WTC11 (cell line): ENCODE measurements at regions not wholly inside any gene's neighbourhood (a gene's known extent, or its start where the extent isn't known, plus 50 kb on each side); places are given as distances from the start of the nearest gene placed in this dataset.

Experiments
- ATAC-seq: fragments of 200-7000 bp; cut with Tn5 transposase; 2 replicates; pipeline ENCODE4 v1.10.0; 2021; ENCODE audit warnings: mild to moderate bottlenecking, moderate library complexity
- CTCF ChIA-PET: fragments of 300-600 bp; sonication (Branson Sonifier 250); formaldehyde crosslinking; loops from one replicate; lab custom pipeline; 2021; ENCODE audit warnings: antibody characterized with exemption; lab: Charles Lee
- POLR2A ChIA-PET: fragments of 350-600 bp; sonication (Branson Sonifier 250); formaldehyde crosslinking; loops from one replicate; lab custom pipeline; 2021; ENCODE audit warnings: antibody characterized with exemption; lab: Charles Lee
- DNase-seq: peaks from one replicate; pipeline ENCODE4 v3.0.0; 2021; ENCODE audit warnings: low spot score
- H3K27ac Mint-ChIP-seq: 2 replicates; pipeline ENCODE4 v1.8.0; 2021; ENCODE audit warnings: mixed read lengths
- H3K27me3 Mint-ChIP-seq: 2 replicates; pipeline ENCODE4 v1.8.0; 2021; ENCODE audit warnings: low read depth, mild to moderate bottlenecking, moderate library complexity, mixed read lengths
- H3K36me3 Mint-ChIP-seq: 2 replicates; pipeline ENCODE4 v1.8.0; 2021; ENCODE audit warnings: mixed read lengths
- H3K4me1 Mint-ChIP-seq: 2 replicates; pipeline ENCODE4 v1.8.0; 2022; ENCODE audit warnings: mixed read lengths
- H3K4me3 Mint-ChIP-seq: 2 replicates; pipeline ENCODE4 v1.8.0; 2021; ENCODE audit warnings: mild to moderate bottlenecking, moderate library complexity, mixed read lengths
- H3K9me3 Mint-ChIP-seq: 2 replicates; pipeline ENCODE4 v1.8.0; 2021; ENCODE audit warnings: mixed read lengths
- ARID4B ChIP-seq: sonication (generic); formaldehyde crosslinking; IDR thresholded peaks from 2 replicates; pipeline ENCODE4 v1.8.0; 2023; ENCODE audit warnings: missing genetic modification reagents, mild to moderate bottlenecking, borderline replicate concordance
- ATF1 ChIP-seq: sonication (generic); formaldehyde crosslinking; IDR thresholded peaks from 2 replicates; pipeline ENCODE4 v1.8.1; 2023; ENCODE audit warnings: mild to moderate bottlenecking, moderate library complexity, missing genetic modification reagents
- ATF3 ChIP-seq: sonication (generic); formaldehyde crosslinking; conservative IDR thresholded peaks from 2 replicates; pipeline ENCODE4 v1.8.1; 2022; ENCODE audit warnings: mild to moderate bottlenecking, missing genetic modification reagents
- E2F1 ChIP-seq: sonication (generic); formaldehyde crosslinking; IDR thresholded peaks from 2 replicates; pipeline ENCODE4 v1.8.0; 2022; ENCODE audit warnings: mild to moderate bottlenecking, missing genetic modification reagents
- ELF4 ChIP-seq: sonication (generic); formaldehyde crosslinking; IDR thresholded peaks from 2 replicates; pipeline ENCODE4 v1.8.1; 2022; ENCODE audit warnings: low read depth, mild to moderate bottlenecking, moderate library complexity, missing genetic modification reagents
- FOXK1 ChIP-seq: sonication (generic); formaldehyde crosslinking; IDR thresholded peaks from 2 replicates; pipeline ENCODE4 v1.8.0; 2022; ENCODE audit warnings: mild to moderate bottlenecking, moderate library complexity, missing genetic modification reagents
- HMGXB4 ChIP-seq: sonication (generic); formaldehyde crosslinking; IDR thresholded peaks from 2 replicates; pipeline ENCODE4 v1.8.1; 2023; ENCODE audit warnings: mild to moderate bottlenecking, moderate library complexity, missing genetic modification reagents
- JAZF1 ChIP-seq: fragments of 250-450 bp; sonication (Bioruptor Pico); IDR thresholded peaks from 2 replicates; pipeline ENCODE4 v1.9.0; 2021; ENCODE audit warnings: moderate library complexity, mild to moderate bottlenecking, inconsistent platforms
- JUN ChIP-seq: sonication (generic); formaldehyde crosslinking; IDR thresholded peaks from 2 replicates; pipeline ENCODE4 v1.8.0; 2023; ENCODE audit warnings: mild to moderate bottlenecking, missing genetic modification reagents
- OVOL2 ChIP-seq: fragments of 250-450 bp; sonication (Bioruptor Pico); IDR thresholded peaks from 2 replicates; pipeline ENCODE4 v1.9.0; 2021; ENCODE audit warnings: mild to moderate bottlenecking, borderline replicate concordance
- PREB ChIP-seq: sonication (generic); formaldehyde crosslinking; IDR thresholded peaks from 2 replicates; pipeline ENCODE4 v1.8.1; 2022; ENCODE audit warnings: mild to moderate bottlenecking, missing genetic modification reagents, moderate library complexity, borderline replicate concordance
- RELA ChIP-seq: sonication (generic); formaldehyde crosslinking; IDR thresholded peaks from 2 replicates; pipeline ENCODE4 v1.8.1; 2022; ENCODE audit warnings: missing genetic modification reagents, mild to moderate bottlenecking, borderline replicate concordance
- TCF7 ChIP-seq: sonication (generic); formaldehyde crosslinking; IDR thresholded peaks from 2 replicates; pipeline ENCODE4 v1.8.0; 2022; ENCODE audit warnings: mild to moderate bottlenecking, low read depth, missing genetic modification reagents, moderate library complexity
- TEAD1 ChIP-seq: sonication (generic); formaldehyde crosslinking; IDR thresholded peaks from 2 replicates; pipeline ENCODE4 v1.8.0; 2022; ENCODE audit warnings: mild to moderate bottlenecking, missing genetic modification reagents
- ZNF396 ChIP-seq: fragments of 250-450 bp; sonication (Bioruptor Pico); IDR thresholded peaks from 2 replicates; pipeline ENCODE4 v1.8.0; 2021; ENCODE audit warnings: mild to moderate bottlenecking, moderate library complexity, borderline replicate concordance
- ZNF423 ChIP-seq: fragments of 250-450 bp; sonication (Bioruptor Pico); IDR thresholded peaks from 2 replicates; pipeline ENCODE4 v2.1.2; 2022; ENCODE audit warnings: mild to moderate bottlenecking, moderate library complexity
- TF ChIP-seq, protein P1 (sequence below): fragments of 250-450 bp; sonication (Bioruptor Pico); IDR thresholded peaks from 2 replicates; pipeline ENCODE4 v1.9.0; 2021; ENCODE audit warnings: moderate library complexity, mild to moderate bottlenecking, inconsistent platforms, borderline replicate concordance
- TF ChIP-seq, protein P2 (sequence below): fragments of 250-450 bp; sonication (Bioruptor Pico); IDR thresholded peaks from 2 replicates; pipeline ENCODE4 v2.1.2; 2022; ENCODE audit warnings: mild to moderate bottlenecking, moderate library complexity
- TF ChIP-seq, protein P3 (sequence below): sonication (generic); formaldehyde crosslinking; IDR thresholded peaks from 2 replicates; pipeline ENCODE4 v1.8.1; 2022; ENCODE audit warnings: mild to moderate bottlenecking, moderate library complexity, missing genetic modification reagents
- TF ChIP-seq, protein P4 (sequence below): fragments of 250-450 bp; sonication (Bioruptor Pico); conservative IDR thresholded peaks from 2 replicates; pipeline ENCODE4 v1.9.0; 2021; ENCODE audit warnings: mild to moderate bottlenecking

- no peak for ATAC-seq
- DNase-seq: no peak
- TF ChIP-seq JAZF1 (CRISPR knock-in tag) (no peak), ZNF396 (CRISPR knock-in tag) (no peak), OVOL2 (no peak), HMGXB4 (CRISPR knock-in tag) (no peak), JUN (no peak), ARID4B (CRISPR knock-in tag) (no peak), ELF4 (CRISPR knock-in tag) (no peak), TCF7 (CRISPR knock-in tag) (no peak), ATF1 (CRISPR knock-in tag) (no peak), FOXK1 (CRISPR knock-in tag) (no peak), ZNF423 (no peak), ATF3 (no peak), E2F1 (CRISPR knock-in tag) (no peak)
- TF ChIP-seq, protein P1, sequence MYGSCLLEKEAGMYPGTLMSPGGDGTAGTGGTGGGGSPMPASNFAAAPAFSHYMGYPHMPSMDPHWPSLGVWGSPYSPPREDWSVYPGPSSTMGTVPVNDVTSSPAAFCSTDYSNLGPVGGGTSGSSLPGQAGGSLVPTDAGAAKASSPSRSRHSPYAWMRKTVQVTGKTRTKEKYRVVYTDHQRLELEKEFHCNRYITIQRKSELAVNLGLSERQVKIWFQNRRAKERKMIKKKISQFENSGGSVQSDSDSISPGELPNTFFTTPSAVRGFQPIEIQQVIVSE (CRISPR knock-in tag): no peak
- TF ChIP-seq, all 79 proteins: peak for 0
- H3K9me3 Mint-ChIP-seq: peaks cover 5% of the 10 kb centered on the region; the same call in 1 of the 2 replicates
- no peaks in the 10 kb centered on the region for H3K36me3 Mint-ChIP-seq
- no peak overlapping the region for H3K4me3 Mint-ChIP-seq
- no peaks in the 10 kb centered on the region for H3K27me3 Mint-ChIP-seq
- H3K27ac Mint-ChIP-seq: no peak overlapping the region
- H3K4me1 Mint-ChIP-seq: no peaks in the 10 kb centered on the region
- POLR2A ChIA-PET: no interaction called here
- CTCF ChIA-PET: interaction anchor here (1.7 kb wide), 1 partner anchor 38 kb away, joined by 3 read pairs; no protein-coding TSS in a partner anchor
Observed at GRCh38 chr5:103620851-103621547, 58.4 kb upstream of the NUDT12 start.

GRCh38 chr5:103617913-103618312 lies 55.3 kb upstream of the NUDT12 start:
- H3K27me3 Mint-ChIP-seq: no peaks in the 10 kb centered on the region
- H3K27ac Mint-ChIP-seq: no peak overlapping the region
- peaks cover 13% of the 10 kb centered on the region for H3K4me1 Mint-ChIP-seq
- no peak overlapping the region for H3K4me3 Mint-ChIP-seq
- ChIA-PET CTCF (no interaction called here), POLR2A (no interaction called here)
- no peaks in the 10 kb centered on the region for H3K36me3 Mint-ChIP-seq
- TF ChIP-seq OVOL2 (no peak), TEAD1 (CRISPR knock-in tag) (no peak), RELA (no peak), PREB (no peak)
- TF ChIP-seq, protein P2, sequence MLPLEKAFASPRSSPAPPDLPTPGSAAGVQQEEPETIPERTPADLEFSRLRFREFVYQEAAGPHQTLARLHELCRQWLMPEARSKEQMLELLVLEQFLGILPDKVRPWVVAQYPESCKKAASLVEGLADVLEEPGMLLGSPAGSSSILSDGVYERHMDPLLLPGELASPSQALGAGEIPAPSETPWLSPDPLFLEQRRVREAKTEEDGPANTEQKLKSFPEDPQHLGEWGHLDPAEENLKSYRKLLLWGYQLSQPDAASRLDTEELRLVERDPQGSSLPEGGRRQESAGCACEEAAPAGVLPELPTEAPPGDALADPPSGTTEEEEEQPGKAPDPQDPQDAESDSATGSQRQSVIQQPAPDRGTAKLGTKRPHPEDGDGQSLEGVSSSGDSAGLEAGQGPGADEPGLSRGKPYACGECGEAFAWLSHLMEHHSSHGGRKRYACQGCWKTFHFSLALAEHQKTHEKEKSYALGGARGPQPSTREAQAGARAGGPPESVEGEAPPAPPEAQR (CRISPR knock-in tag): no peak
- TF ChIP-seq, protein P3, sequence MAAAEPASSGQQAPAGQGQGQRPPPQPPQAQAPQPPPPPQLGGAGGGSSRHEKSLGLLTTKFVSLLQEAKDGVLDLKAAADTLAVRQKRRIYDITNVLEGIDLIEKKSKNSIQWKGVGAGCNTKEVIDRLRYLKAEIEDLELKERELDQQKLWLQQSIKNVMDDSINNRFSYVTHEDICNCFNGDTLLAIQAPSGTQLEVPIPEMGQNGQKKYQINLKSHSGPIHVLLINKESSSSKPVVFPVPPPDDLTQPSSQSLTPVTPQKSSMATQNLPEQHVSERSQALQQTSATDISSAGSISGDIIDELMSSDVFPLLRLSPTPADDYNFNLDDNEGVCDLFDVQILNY (CRISPR knock-in tag): no peak
- TF ChIP-seq, protein P4, sequence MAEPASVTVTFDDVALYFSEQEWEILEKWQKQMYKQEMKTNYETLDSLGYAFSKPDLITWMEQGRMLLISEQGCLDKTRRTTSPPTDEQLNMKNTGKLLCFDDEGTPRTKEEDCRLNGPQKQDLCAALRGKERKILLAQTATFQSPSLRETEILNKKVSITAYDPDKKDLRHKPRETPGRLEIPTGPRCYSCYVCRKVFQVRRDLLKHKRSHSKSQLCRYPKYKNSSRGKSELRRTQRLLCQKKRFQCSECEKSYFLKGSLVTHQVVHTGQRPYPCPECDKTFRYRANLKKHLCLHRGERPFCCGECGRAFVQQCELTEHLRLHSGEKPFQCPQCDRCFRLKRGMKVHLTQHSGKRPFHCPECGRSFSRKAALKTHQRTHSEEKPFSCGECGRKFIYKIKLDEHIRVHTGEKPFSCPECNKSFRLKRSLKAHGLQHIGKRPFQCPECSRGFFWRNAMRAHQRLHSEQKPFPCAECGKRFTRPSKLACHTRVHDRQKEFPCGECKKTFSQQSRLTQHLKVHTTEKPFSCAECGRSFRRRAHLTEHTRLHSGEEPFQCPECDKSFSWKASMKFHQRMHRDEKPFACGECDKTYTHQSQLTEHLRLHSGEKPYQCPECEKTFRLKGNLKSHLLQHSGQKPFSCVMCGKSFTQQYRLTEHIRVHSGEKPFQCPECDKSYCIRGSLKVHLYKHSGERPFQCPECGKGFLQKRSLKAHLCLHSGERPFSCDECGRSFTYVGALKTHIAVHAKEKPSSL (CRISPR knock-in tag): no peak
- no peaks in the 10 kb centered on the region for H3K9me3 Mint-ChIP-seq
- DNase-seq (no peak), ATAC-seq (no peak)
